Inflammatory macrophage treated with lipopolysaccharide for 1 hour (primary cell): ENCODE measurements at regions not wholly inside any gene's neighbourhood (a gene's known extent, or its start where the extent isn't known, plus 50 kb on each side); places are given as distances from the start of the nearest gene placed in this dataset.

Experiments
- DNase-seq, 2 donors: peaks; one replicate each; pipeline ENCODE4 v3.0.0-alpha.2; 2020 to 2022

DNA sequence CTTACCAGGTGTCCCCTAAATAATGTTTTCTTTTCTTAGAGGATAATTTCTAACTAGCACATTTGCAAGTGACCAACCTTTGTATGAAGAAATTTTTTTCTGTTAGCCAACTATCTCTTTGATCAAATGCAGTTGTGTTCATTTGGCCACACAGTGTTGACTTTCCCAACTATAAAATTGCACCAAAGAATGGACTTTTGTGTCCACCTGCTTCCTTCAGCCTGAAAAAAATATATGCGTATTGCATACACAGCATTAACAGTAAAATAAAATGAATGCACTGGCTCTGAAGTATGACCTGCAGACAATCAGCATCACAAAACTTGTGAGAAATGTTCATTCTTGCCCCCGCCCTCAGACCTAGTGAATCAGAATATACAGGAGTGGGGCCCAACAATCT, 342.0 kb downstream of the SEC23A start:
- DNase-seq: no peak

- no peak for DNase-seq
These were observed 344.4 kb downstream of the SEC23A start for GRCh38 chr14:38758661-38759060.

GRCh38 chr14:38755036-38755435, 348.0 kb downstream of the SEC23A start:
- no peak for DNase-seq

DNA sequence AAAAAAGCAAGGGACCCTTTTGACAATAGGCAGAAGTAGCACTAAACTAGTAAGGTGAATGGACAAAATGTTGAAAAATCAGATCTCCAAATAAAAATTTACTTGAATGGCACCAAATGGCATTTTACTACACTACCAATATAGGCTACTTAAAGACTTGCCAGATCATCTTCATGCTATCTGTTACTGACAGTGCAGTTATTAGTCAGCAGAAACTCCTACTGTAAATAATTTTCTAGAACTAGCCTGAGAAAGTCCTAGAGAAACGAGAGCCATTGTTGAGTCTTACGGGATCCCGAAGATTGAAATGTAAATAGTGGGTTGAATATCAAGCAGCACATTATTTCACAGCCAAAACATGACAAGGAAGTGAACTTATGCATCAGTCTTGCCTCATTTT, 350.3 kb downstream of the SEC23A start:
- no peak for DNase-seq

DNA sequence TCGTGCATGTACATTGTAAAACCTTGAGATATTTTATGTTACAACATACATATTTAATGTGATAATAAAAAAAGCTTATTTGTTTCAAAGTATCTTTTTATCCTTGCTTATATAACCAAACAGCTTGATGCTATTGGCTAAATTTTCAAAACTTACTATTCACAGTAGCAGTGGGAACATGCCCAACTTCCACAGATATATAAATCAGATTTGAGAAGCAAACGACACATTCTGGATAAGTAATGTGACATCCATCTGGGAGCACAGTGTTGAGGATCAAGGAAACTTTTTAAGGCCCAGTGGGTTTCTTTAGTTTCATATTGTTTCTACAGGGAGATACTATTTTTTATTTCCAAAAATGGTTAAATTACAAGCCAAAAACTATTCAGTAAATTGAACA, 350.7 kb downstream of the SEC23A start:
- no peak for DNase-seq

- no peak for DNase-seq
These were observed 351.6 kb downstream of the SEC23A start for GRCh38 chr14:38751459-38751858.

- no peak for DNase-seq
These were observed 353.1 kb downstream of the SEC23A start for GRCh38 chr14:38749936-38750335.

GRCh38 chr14:38745861-38746260, 357.2 kb downstream of the SEC23A start:
- DNase-seq: no peak

GRCh38 chr14:38743966-38744584, 359.0 kb downstream of the SEC23A start:
- DNase-seq: no peak

GRCh38 chr14:38737686-38738407, 365.2 kb downstream of the SEC23A start:
- DNase-seq: no peak

DNA sequence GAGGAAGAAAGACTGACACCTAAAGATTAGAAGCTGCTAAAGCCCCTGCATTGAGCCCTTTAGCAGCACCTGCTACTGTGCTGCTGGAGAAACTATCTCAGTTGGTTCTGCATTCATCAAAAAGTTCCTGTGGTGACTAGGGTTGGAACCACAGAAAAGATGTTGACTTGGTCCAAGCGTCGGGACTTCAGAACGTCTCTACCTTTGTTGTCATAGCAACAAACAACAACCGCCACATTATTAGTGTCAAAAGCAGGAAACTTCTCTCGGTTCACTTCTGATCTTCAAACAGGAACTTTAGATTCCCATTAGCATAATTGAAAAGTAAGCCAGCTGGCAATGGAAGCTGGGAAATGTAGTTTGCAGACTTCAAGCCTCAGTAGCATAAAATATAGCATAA, 368.0 kb downstream of the SEC23A start:
- DNase-seq: no peak

DNA sequence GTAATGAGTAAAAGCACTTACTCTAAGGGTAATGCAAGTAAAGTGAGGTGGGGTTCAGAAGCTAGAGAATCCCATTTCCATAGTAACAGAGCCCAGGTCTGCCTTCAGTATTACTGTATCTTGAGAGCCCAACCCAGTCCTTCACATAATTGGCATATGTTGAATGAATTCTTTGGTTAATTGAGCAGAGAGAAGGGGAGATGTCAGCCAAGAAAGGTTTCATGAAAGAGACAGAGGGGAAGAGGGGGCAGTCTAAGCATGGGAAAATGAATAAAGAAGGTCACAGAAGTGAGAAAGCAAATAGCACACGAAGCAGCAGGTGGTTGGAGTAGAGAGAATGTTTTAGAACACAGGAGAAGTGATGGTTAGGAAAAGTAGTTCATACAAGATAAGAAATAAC, 371.1 kb downstream of the SEC23A start:
- DNase-seq: no peak

DNA sequence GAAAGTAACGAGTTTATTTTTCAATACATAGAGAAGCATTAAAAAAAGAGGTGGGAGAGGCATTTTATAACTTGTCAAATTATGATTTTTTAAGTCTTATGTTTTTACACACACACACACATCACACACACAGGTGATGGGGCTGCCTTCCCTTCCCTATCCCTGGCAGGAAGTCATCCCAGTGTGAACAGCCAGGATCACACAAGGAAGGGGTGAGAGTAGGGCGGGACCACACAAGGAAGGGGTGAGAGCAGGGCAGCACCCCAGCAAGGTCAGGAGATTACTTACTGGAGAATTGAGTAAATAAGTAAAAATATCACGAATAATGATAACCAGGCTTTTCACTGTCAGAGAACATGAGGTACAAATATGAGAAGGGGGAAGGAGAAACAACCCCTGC, 372.6 kb downstream of the SEC23A start:
- no peak for DNase-seq

DNA sequence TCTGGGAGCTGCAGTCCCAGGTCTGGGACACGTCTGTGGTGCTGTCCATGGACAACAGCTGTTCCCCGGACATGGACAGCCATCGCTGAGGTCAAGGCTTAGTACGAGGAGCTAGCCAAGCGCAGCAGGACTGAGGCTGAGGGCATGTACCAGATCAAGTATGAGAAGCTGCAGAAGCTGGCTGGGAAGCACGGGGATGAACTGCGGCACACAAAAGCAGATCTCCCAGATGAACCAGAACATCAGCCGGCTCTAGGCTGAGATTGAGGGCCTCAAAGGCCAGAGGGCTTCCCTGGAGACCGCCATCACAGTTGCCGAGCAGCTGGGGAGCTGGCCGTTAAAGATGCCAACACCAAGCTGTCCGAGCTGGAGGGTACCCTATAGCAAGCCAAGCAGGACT, 375.3 kb downstream of the SEC23A start:
- no peak for DNase-seq

- no peak for DNase-seq
These were observed 378.4 kb downstream of the SEC23A start for GRCh38 chr14:38724621-38725020.

- no peak for DNase-seq
These were observed 379.1 kb downstream of the SEC23A start for GRCh38 chr14:38723959-38724358.

- DNase-seq: no peak
These were observed 379.8 kb downstream of the SEC23A start for GRCh38 chr14:38723277-38723676.

DNA sequence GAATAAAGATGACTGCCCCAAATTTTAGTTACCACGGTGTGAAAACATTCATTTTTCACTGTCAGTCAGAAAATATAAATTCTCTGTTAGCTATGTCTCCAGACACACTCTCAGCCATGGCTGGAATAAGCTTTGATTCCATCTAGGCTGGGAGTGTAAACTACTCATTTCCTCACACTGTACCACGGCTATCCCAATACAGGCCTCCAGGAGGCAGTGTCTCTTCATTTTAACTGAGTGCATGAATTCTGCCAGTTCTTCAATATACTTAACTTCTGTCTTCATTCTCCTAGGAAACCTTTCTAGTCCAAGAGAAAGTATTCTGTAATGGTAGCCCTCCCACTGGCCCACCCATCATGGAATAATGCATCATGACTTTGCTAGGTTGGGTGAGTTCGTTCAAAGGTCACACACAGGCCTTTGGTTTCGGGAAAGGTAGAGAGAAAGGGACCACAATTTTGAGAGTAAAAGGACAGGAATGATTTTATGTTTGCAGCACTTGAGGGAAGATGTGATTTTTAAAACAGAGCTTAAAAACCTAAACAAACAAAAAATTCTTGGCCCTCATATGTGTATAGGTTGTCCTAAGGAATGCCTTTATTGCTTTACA, 381.1 kb downstream of the SEC23A start:
- peak; percentile 34 to 82 for DNase-seq

GRCh38 chr14:38718519-38718918, 384.5 kb downstream of the SEC23A start:
- no peak for DNase-seq

GRCh38 chr14:38716926-38717325, 386.1 kb downstream of the SEC23A start:
- DNase-seq: no peak

- no peak for DNase-seq
These were observed 392.2 kb downstream of the SEC23A start for GRCh38 chr14:38710881-38711280.

GRCh38 chr14:38710196-38710595, 392.8 kb downstream of the SEC23A start:
- no peak for DNase-seq

DNA sequence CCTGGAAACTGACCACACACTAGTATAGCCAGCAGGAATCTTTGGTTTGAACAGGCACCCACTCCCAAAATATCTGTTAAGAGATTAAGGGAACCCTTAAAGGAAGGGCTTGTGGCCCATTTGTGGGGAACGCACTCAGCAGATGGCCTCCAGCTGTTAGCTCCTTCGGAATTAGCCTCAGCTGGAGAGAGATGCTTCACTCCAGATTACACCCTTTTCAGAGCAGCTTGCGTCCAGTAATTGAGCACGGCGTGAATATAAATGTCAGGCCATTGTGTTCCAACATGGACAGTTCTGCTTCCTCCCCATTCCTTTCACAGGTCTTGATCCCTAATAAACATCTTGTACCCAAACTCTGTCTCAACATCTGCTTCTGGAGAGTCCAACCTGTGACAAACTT, 397.8 kb downstream of the SEC23A start:
- no peak for DNase-seq

- no peak for DNase-seq
These were observed 398.8 kb downstream of the SEC23A start for GRCh38 chr14:38704220-38704619.

DNA sequence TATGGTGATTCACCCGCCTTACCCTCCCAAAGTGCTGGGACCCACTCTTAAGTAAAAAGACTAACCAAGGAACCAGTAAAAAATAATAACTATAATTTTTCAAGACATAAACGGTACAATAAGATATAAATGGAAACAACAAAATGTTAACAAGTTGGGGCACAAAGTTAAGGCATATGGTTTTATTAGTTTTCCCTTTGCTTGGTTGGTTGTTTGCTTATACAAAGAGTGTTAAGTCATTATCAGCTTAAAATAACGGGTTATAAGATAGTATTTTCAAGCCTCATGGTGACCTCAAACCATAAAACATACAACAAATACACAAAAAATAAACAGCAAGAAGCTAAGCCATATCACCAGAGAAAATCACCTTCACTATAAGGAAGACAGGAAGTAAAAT, 406.1 kb downstream of the SEC23A start:
- no peak for DNase-seq
